NCI-H446 (cell line): ENCODE measurements at regions not wholly inside any gene's neighbourhood (a gene's known extent, or its start where the extent isn't known, plus 50 kb on each side); places are given as distances from the start of the nearest gene placed in this dataset.
A peak's percentile ranks its signal among the peaks of the same experiment; 100 is the strongest.

Experiments
- DNase-seq, 2 experiments: peaks; one replicate each; lab custom pipeline; 2025; lab: John Stamatoyannopoulos, UW

GRCh38 chr15:37165395-37165794 is 65.0 kb upstream of the MEIS2 start:
- no peak for DNase-seq

- no peak for DNase-seq
Observed at GRCh38 chr15:37166402-37166801, 66.1 kb upstream of the MEIS2 start.

GRCh38 chr15:37181339-37181738 is 81.0 kb upstream of the MEIS2 start:
- DNase-seq, result no peak

DNA sequence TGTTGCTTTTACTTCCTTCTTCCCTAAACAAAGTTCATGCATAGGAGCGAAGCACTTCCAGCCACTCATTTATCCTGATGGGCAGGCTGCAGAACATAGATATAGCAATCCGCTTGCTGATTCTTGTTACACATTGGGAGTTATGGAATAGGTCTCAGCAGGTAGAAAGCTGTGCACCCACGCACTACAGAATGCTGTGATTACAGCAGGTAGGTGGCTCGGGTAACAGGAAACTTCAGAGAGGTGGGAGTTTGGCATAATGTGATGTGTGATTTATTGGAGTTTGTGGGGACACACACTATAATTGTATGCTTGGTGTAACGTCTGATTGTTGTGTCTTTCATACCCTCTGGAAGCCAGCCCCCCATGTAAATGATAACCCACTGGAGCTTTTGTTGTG is 99.2 kb upstream of the MEIS2 start:
- no peak for DNase-seq

- no peak for DNase-seq
Observed at GRCh38 chr15:37203050-37203449, 102.7 kb upstream of the MEIS2 start.

GRCh38 chr15:37204692-37205091 is 104.3 kb upstream of the MEIS2 start:
- peak in 1 of 2 experiments; percentile 1 for DNase-seq

- no peak for DNase-seq
Observed at GRCh38 chr15:37206690-37207089, 106.3 kb upstream of the MEIS2 start.

- no peak for DNase-seq
Observed at GRCh38 chr15:37208146-37209040, 108.0 kb upstream of the MEIS2 start.

GRCh38 chr15:37209041-37209363 is 108.7 kb upstream of the MEIS2 start:
- DNase-seq, result no peak

GRCh38 chr15:37217567-37217966 is 117.2 kb upstream of the MEIS2 start:
- DNase-seq, result no peak

- no peak for DNase-seq
Observed at GRCh38 chr15:37218351-37218916, 118.1 kb upstream of the MEIS2 start.

DNA sequence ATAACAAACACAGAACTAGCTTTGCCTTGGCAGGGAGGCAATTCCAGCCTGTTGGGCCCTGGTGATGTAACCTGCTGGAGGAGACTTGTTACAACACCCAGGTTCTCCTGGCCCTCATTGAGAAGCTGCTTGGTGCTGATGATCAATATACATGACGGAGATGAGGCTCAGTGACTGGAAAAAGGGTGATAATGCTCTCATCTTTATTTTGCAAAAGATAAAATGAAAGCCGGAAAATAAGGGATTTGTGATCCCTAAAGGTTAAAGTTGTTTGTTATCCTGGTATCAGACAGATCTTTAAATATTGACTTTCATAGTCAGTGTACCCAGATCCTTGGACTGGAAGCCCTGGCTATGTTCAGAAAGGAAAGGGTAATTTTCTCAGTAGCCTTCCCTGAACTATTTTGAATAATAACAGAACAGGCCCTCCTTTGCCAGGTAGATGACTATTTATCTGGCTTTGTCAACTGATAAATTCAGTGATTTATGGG is 118.9 kb upstream of the MEIS2 start:
- DNase-seq, result no peak

- peak; percentile 32 to 59 for DNase-seq
Observed at GRCh38 chr15:37220949-37221670, 120.8 kb upstream of the MEIS2 start.

DNA sequence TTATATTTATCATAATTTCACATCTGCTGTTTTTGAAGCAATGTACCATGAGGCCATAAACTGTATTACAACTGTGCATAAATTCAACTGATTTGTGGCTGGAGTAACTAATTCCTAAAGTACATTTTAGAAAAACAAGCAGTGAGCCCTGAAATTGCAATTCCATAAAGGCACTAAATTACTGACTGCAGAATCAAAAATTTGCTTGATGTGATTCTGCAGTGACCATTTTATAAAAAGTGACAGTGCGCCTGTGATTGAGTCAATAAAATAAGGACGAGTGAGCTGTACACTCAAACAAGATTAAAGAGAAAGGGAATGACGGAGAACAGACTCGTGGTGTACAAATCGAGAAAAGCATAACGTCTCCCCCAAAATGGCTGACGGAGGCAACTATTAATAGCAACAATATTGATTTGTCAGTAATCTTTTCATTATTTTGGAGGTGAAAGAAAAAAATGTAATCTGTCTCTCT is 121.4 kb upstream of the MEIS2 start:
- peak in 1 of 2 experiments; percentile 2 for DNase-seq

DNA sequence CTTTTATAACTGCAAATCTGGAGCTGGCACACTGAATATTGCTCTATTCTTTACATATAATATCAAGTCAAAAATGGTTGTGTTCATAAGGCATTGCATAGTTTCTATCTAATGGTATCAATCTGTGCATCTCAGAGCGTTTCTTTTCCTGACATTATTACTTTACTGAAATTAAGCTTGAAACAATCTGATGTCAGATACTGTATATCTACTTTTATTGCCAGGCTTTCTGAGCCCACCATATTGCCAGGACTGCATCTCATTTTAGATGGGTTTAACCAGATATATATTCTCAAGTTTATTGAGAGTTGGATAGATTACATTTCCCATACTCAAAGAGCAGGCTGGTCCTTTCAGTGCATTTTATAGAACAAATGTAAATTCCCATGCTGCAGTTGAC is 122.7 kb upstream of the MEIS2 start:
- no peak for DNase-seq

DNA sequence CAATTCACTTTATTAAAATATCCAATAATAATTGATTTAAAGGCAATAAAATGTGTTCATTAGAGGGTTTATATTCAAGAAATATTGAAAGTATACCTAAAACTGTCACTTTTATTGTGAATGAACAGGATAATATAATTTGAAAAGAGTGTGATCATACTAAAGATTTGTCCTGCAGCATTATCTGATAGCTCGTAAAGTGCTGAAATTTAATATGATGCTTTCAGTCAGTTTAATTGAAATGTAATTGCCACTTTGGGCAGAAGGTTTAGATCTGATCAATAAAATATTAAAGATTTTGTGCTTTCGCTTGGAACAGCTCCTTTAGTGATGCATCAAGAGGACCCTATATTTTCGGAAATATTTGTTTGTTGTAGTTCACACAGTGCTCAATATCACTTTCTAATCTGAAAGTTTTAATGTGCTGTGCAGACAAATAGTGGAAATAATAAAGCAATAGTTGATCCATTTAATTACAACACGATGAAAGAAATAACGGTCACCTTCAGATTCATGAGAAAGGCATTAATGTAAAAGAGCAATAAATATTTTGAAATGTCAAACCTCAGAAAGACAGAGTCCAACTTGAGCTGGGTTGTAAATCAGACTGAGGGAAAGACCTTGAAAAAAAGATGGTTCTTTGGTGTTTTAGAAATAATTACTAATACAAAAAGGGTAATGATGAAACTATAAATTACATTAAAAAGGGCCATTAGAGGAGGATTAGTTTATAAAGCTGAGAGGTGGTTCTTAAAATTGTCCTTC is 129.7 kb upstream of the MEIS2 start:
- DNase-seq, result no peak

- DNase-seq, result no peak
Observed at GRCh38 chr15:37245358-37245757, 145.0 kb upstream of the MEIS2 start.

DNA sequence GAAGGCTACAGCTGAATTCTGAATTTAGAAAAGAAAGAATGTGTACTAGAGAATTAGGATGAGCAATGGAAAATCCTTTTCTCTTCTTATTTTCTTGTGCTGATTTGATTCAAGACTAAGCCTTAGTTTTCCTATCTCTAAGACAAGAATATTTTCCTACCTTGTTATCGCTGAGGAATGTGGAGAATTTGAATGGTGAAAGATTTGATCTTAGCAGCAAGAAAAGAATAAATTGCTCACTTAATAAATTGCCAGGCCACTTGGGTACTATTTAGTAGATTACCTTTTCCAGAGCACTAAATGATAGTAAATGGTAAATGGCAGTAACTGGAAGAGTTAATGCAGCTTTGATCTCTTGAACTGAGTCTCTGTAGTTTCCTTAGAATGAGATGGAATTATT is 145.7 kb upstream of the MEIS2 start:
- no peak for DNase-seq

DNA sequence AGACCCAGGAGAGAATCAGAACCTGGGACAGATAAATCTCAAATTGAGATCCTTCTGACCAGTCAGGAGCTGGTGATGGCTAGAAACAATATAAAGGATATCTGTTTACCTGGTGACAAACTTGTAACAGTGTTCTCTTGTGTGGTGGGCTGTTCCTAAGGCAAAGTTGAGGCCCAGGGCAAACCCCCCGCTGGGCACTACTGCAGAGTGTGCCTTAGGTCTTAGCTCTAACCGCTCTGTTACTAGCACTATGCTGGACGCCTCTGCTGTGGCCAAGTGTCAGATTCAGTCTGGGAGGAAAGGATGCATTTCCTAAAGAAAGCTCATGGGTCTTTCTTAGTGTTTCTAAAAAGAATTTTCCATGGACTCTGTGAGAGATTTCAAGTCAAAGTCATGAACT is 146.5 kb upstream of the MEIS2 start:
- no peak for DNase-seq

- no peak for DNase-seq
Observed at GRCh38 chr15:37249249-37249648, 148.9 kb upstream of the MEIS2 start.

GRCh38 chr15:37252530-37252929 is 152.2 kb upstream of the MEIS2 start:
- DNase-seq, result no peak

- no peak for DNase-seq
Observed at GRCh38 chr15:37253877-37254276, 153.5 kb upstream of the MEIS2 start.
